GM23248 (cell line): ENCODE measurements at regions not wholly inside any gene's neighbourhood (a gene's known extent, or its start where the extent isn't known, plus 50 kb on each side); places are given as distances from the start of the nearest gene placed in this dataset.

Experiments
- EZH2 ChIP-seq: fragments of 200-600 bp; sonication (generic); IDR thresholded peaks from 2 replicates; pipeline ENCODE4 v1.6.1; 2018; ENCODE audit warnings: antibody characterized with exemption, mild to moderate bottlenecking; ENCODE audit not compliant: insufficient read depth, poor library complexity, severe bottlenecking
- EZH2phosphoT487 ChIP-seq: fragments of 200-600 bp; sonication (generic); IDR thresholded peaks from 2 replicates; pipeline ENCODE4 v1.6.1; 2018; ENCODE audit warnings: antibody characterized with exemption, moderate library complexity, mild to moderate bottlenecking, low read depth; ENCODE audit not compliant: insufficient read depth

- TF ChIP-seq EZH2: no peak
- no peak for TF ChIP-seq EZH2phosphoT487
Measured at GRCh38 chr4:160652790-160653189, 1511.0 kb downstream of the FSTL5 start.
